Activated CD4-positive, alpha-beta T cell treated with anti-CD3 and anti-CD28 coated beads, Interleukin-2, amount 50 U/mL, for 1 hour (primary cell): ENCODE measurements at regions not wholly inside any gene's neighbourhood (a gene's known extent, or its start where the extent isn't known, plus 50 kb on each side); places are given as distances from the start of the nearest gene placed in this dataset.

Experiments
- DNase-seq: peaks from one replicate; pipeline ENCODE4 v3.0.0-alpha.2; 2020

- DNase-seq, result no peak
These were observed 468.9 kb upstream of the HNRNPA3 start for GRCh38 chr2:176743671-176744070.

- no peak for DNase-seq
These were observed 468.4 kb upstream of the HNRNPA3 start for GRCh38 chr2:176744146-176744545.

GRCh38 chr2:176745543-176746200, 466.9 kb upstream of the HNRNPA3 start:
- DNase-seq, result no peak

GRCh38 chr2:176746411-176746810, 466.2 kb upstream of the HNRNPA3 start:
- no peak for DNase-seq

GRCh38 chr2:176747506-176747905, 465.1 kb upstream of the HNRNPA3 start:
- no peak for DNase-seq

- DNase-seq, result no peak
These were observed 464.7 kb upstream of the HNRNPA3 start for GRCh38 chr2:176747928-176748327.

- DNase-seq, result no peak
These were observed 463.9 kb upstream of the HNRNPA3 start for GRCh38 chr2:176748662-176749061.

- DNase-seq, result no peak
These were observed 461.0 kb upstream of the HNRNPA3 start for GRCh38 chr2:176751314-176752227.

- no peak for DNase-seq
These were observed 460.3 kb upstream of the HNRNPA3 start for GRCh38 chr2:176752295-176752694.

- DNase-seq, result no peak
These were observed 459.4 kb upstream of the HNRNPA3 start for GRCh38 chr2:176753205-176753604.

GRCh38 chr2:176753752-176754474, 458.7 kb upstream of the HNRNPA3 start:
- no peak for DNase-seq

- DNase-seq, result no peak
These were observed 457.0 kb upstream of the HNRNPA3 start for GRCh38 chr2:176755537-176756135.

- no peak for DNase-seq
These were observed 454.2 kb upstream of the HNRNPA3 start for GRCh38 chr2:176758426-176758825.

- DNase-seq, result no peak
These were observed 452.2 kb upstream of the HNRNPA3 start for GRCh38 chr2:176760439-176760838.

- no peak for DNase-seq
These were observed 449.5 kb upstream of the HNRNPA3 start for GRCh38 chr2:176763130-176763529.

- DNase-seq, result no peak
These were observed 448.7 kb upstream of the HNRNPA3 start for GRCh38 chr2:176763851-176764404.

GRCh38 chr2:176764921-176765320, 447.7 kb upstream of the HNRNPA3 start:
- no peak for DNase-seq

GRCh38 chr2:176766005-176766404, 446.6 kb upstream of the HNRNPA3 start:
- no peak for DNase-seq

- DNase-seq, result no peak
These were observed 444.4 kb upstream of the HNRNPA3 start for GRCh38 chr2:176768185-176768584.

- DNase-seq, result no peak
These were observed 443.6 kb upstream of the HNRNPA3 start for GRCh38 chr2:176769021-176769420.

GRCh38 chr2:176769499-176770370, 442.9 kb upstream of the HNRNPA3 start:
- no peak for DNase-seq

- DNase-seq, result no peak
These were observed 439.8 kb upstream of the HNRNPA3 start for GRCh38 chr2:176772816-176773215.
